22Rv1 (cell line): ENCODE measurements at regions not wholly inside any gene's neighbourhood (a gene's known extent, or its start where the extent isn't known, plus 50 kb on each side); places are given as distances from the start of the nearest gene placed in this dataset.

Experiments
- H3K27ac ChIP-seq: fragments of 450-650 bp; 2 replicates; pipeline ENCODE4 v1.5.1; 2017
- ZFX ChIP-seq: fragments of 450-650 bp; IDR thresholded peaks from 2 replicates; pipeline ENCODE4 v1.6.1; 2017; ENCODE audit warnings: antibody characterized with exemption, borderline replicate concordance
- TF ChIP-seq, protein P1 (sequence below): fragments of 450-650 bp; IDR thresholded peaks from 2 replicates; pipeline ENCODE4 v1.5.1; 2017; ENCODE audit warnings: mild to moderate bottlenecking

DNA sequence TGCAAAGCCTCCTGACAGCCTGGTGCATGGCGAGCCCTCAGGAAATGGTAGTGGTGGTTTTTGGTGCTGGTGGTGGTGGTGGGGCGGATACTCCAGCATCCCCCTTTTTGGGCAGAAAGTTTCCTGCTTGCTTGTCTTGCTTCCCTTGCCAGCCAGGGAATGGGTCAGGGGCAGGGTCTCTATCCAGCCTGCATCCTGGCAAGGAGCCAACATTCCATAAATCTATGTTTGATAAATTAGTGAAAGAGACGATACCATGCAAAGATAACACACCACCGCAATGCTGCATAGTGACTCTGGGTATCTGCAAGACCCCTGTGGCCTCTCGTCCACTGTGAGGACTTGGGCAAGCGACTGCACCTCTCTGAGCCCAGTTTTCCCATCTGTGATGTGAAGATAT lies 246.2 kb downstream of the LRFN2 start:
- TF ChIP-seq ZFX, result no peak
- TF ChIP-seq, protein P1, sequence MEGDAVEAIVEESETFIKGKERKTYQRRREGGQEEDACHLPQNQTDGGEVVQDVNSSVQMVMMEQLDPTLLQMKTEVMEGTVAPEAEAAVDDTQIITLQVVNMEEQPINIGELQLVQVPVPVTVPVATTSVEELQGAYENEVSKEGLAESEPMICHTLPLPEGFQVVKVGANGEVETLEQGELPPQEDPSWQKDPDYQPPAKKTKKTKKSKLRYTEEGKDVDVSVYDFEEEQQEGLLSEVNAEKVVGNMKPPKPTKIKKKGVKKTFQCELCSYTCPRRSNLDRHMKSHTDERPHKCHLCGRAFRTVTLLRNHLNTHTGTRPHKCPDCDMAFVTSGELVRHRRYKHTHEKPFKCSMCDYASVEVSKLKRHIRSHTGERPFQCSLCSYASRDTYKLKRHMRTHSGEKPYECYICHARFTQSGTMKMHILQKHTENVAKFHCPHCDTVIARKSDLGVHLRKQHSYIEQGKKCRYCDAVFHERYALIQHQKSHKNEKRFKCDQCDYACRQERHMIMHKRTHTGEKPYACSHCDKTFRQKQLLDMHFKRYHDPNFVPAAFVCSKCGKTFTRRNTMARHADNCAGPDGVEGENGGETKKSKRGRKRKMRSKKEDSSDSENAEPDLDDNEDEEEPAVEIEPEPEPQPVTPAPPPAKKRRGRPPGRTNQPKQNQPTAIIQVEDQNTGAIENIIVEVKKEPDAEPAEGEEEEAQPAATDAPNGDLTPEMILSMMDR, result no peak
- no peak overlapping the region for H3K27ac ChIP-seq

DNA sequence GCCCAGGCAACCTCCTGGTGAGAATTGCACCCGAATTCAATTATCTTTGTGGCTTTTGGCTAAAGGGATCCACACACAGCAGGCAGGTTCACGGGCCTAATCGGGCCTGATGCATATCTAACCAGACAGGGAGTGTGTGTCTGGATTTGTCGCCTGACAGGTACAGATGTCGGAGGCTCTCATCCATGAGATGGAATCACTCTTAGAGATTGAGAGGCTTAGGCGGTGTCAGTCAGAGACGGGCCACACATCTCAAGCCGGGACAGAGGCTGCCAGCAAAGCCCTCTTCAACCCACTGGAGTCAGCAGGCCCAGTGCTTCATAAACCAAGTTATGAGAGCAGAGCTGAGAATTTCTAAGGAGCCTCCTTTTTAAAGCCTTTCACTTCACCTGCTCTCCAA lies 247.0 kb downstream of the LRFN2 start:
- TF ChIP-seq ZFX, result no peak

DNA sequence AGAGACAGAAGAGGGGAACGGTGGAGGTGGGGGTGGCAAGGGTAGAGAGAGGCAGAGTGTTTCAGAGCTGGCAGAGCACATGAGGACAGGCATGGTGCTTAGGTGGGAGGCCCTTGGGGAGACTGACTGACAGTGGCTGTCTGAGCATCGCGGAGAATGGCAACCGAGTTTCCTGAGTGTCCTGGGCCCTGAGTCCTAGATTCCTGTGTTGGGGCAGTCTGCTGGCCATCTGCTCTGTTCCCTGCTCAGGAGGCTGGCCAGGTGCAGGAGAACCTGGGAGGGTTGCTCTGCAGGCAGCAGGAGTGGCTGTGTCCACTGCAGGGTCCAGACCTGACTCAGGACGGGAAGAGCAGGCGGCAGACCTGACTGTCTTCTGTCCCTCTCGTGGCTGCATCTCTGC lies 248.9 kb downstream of the LRFN2 start:
- H3K27ac ChIP-seq, result no peak overlapping the region
- no peak for TF ChIP-seq ZFX
- TF ChIP-seq, protein P1, result no peak

More for the DNA sequence above, 247.0 kb downstream of the LRFN2 start:
- H3K27ac ChIP-seq, result no peak overlapping the region

DNA sequence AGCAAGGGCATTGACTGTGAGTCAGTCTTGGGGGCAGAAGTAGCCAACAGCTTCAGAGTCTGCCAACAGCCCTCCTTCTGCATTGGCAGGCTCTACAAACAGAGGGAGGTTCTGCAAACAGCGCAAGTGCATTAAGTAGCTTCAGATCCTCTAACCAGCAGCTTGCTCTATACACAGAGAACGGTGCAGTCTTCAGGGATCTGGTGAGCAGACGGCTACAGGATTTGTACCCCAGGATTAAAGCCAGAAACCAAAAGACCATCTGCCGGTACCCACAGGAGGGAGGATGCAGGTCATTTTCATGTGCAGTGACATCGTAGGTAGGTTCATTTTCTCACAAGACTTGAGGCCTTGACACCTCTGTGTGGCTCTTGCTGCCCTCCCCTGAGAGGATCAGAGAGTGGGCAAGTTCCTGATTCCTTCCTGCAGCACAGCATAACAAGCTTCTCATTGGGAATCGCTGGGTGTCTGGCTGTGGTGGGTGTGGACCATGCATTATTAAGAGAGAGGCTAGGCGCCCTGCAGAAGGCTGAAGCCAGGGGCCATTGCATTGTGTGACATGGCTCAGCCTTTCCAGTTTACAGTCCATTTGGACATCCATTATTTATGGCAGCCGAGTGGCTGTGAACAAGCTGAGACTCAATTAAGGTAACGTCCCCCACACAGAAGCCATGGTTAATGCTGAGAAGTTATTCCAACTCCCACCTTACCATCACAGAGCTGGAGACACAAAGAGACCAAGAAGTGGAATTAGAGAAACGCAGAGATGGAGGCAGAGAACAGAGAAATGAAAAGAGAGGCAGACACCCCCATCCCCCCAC lies 250.0 kb downstream of the LRFN2 start:
- H3K27ac ChIP-seq, result no peak overlapping the region
- TF ChIP-seq, protein P1, result no peak
- no peak for TF ChIP-seq ZFX

DNA sequence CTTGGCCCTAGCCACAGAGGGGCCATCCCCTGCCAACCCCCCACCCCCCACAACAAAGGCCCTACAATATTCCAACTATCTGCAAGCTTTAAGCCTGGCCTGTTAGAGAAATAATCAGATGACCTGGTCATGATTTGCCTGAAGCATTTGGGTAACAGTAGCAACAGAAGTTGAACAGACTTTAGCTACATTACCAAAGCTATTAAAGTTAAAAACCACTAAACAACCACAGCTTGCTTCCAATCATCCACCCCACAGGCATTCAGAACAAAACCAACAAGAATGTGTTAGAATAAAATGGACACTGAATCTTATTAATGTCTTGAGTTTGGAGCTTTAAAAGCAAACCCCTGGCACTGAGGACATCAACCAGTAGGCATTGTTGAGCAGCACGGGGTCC lies 250.9 kb downstream of the LRFN2 start:
- TF ChIP-seq, protein P1, result no peak
- no peak for TF ChIP-seq ZFX
- H3K27ac ChIP-seq, result no peak overlapping the region

DNA sequence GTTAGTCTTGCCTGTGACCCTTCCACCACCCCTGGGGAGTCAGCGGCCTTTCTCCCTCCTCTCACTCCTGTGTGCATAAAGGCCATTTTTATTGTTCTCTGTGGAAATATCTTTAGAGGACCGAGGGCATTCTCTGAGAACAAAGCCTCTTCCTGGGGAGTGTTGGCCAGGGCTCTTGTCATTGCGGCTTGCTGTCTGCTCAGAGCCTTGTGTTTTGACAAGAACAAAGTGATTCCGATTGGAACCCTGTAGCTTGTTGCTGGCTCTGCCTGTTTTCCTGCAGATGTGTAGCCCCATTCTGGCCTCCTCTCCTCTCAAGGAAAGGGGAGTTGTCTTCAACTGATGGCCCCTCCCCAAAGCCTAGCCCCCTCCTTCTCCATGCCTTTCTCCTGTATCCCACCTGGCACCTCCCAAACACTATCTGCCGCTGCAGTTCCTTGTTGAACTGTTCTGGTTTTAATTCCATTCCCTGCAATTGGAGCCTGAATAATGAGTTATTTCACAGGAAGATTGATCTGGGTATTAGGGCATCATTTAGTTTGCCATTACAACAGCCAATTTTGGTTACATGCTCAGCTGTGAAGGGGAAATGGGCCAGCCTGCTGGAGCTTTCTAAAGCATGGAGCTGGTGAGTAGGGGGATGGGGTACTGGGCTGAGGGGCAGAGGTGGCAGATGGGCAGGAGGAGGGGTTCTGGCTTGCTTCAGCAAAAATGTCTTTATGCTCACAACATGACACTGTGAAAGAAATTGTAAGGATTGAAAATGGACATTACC lies 252.5 kb downstream of the LRFN2 start:
- TF ChIP-seq, protein P1, result no peak
- TF ChIP-seq ZFX, result no peak
- no peak overlapping the region for H3K27ac ChIP-seq

DNA sequence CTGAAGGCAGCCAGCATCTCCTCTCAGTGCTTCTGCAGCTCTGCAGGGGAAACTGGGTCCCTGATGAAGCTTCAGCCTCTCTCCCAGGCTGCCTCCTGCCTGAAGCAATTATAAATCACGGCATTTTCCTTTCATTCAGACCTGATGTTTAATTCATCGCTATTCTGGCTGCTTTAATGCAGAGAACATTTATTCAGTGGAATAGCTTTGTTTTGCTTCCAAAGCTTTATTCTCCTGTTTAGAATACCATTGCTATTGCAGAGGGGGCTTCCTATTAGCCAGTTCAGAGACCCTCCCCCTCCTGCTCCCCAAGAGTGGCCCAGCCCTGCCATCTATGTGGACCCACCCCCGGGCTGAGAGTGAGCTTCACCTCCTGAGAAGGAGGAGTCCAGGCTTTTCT lies 255.6 kb downstream of the LRFN2 start:
- TF ChIP-seq ZFX, result no peak
- TF ChIP-seq, protein P1, result no peak
- no peak overlapping the region for H3K27ac ChIP-seq
